BLaER1 treated with 17β-estradiol and CSF1 and Interleukin-3, amounts not matched to agents 10 nM and 100 nM (cell line): ENCODE measurements at regions not wholly inside any gene's neighbourhood (a gene's known extent, or its start where the extent isn't known, plus 50 kb on each side); places are given as distances from the start of the nearest gene placed in this dataset.
"Not testable (repeated sequence)": the region's sequence is repeated elsewhere in the genome, so short reads cannot be mapped to it uniquely, and the experiment has no call there.

ENCODE experiments used
- H3K27ac ChIP-seq, 11 experiments: shearing (Covaris generic); formaldehyde crosslinking; 2 replicates each; pipeline ENCODE4 v1.8.1; 2022
- H3K27me3 ChIP-seq, 11 experiments: shearing (Covaris generic); formaldehyde crosslinking; 2 replicates each; pipeline ENCODE4 v1.8.1; 2022
- H3K36me3 ChIP-seq, 11 experiments: shearing (Covaris generic); formaldehyde crosslinking; 2 replicates each; pipeline ENCODE4 v1.8.1; 2022
- H3K4me1 ChIP-seq, 10 experiments: shearing (Covaris generic); formaldehyde crosslinking; 2 replicates each; pipeline ENCODE4 v1.8.1; 2022
- H3K4me2 ChIP-seq, 11 experiments: shearing (Covaris generic); formaldehyde crosslinking; 2 replicates each; pipeline ENCODE4 v1.8.1; 2022
- H3K4me3 ChIP-seq, 10 experiments: shearing (Covaris generic); formaldehyde crosslinking; 2 replicates each; pipeline ENCODE4 v1.8.1; 2022
- H3K9ac ChIP-seq, 11 experiments: shearing (Covaris generic); formaldehyde crosslinking; 2 replicates each; pipeline ENCODE4 v1.8.1; 2022
- H3K9me3 ChIP-seq, 11 experiments: shearing (Covaris generic); formaldehyde crosslinking; replicated peaks in 1 of 11; 2 replicates each; pipeline ENCODE4 v1.8.1; 2022
- H4K20me1 ChIP-seq, 11 experiments: shearing (Covaris generic); formaldehyde crosslinking; 2 replicates each; pipeline ENCODE4 v1.8.1; 2022
- Cebpa-rat ChIP-seq, 11 experiments: shearing (Covaris generic); IDR thresholded peaks; 2 replicates each; pipeline ENCODE4 v1.8.1; 2022

GRCh38 chr12:42030588-42030987 lies 114.1 kb downstream of the GXYLT1 start:
- no peaks in the 10 kb centered on the region for H4K20me1 ChIP-seq
- no peak overlapping the region for H3K4me2 ChIP-seq
- H3K36me3 ChIP-seq: no peaks in the 10 kb centered on the region
- no peak overlapping the region for H3K9ac ChIP-seq
- H3K27me3 ChIP-seq: no peaks in the 10 kb centered on the region
- no peak for TF ChIP-seq Cebpa-rat (IDR thresholded peaks at IDR 0.05)
- peaks cover 0 to 14% (median 0%) of the 10 kb centered on the region in 10 experiments; a peak in 5 of 20 replicates for H3K4me1 ChIP-seq
- H3K27ac ChIP-seq: no peak overlapping the region
- no peak overlapping the region for H3K4me3 ChIP-seq
- H3K9me3 ChIP-seq: peaks cover 0 to 9% (median 0%) of the 10 kb centered on the region in 11 experiments; a peak in 3 of 22 replicates

- H3K27ac ChIP-seq: no peak overlapping the region
- H3K4me3 ChIP-seq: no peak overlapping the region
- H3K27me3 ChIP-seq: no peaks in the 10 kb centered on the region
- H3K36me3 ChIP-seq: no peaks in the 10 kb centered on the region
- peaks cover 0 to 9% (median 0%) of the 10 kb centered on the region in 11 experiments; a peak in 3 of 22 replicates for H3K9me3 ChIP-seq
- no peaks in the 10 kb centered on the region for H4K20me1 ChIP-seq
- H3K4me1 ChIP-seq: peaks cover 0 to 18% (median 0%) of the 10 kb centered on the region in 10 experiments; a peak in 6 of 20 replicates
- TF ChIP-seq Cebpa-rat (IDR thresholded peaks at IDR 0.05): no peak
- peak overlapping the region in 3 of 11 experiments; percentile 1 to 24 (median 17); a peak in 3 of 22 replicates for H3K4me2 ChIP-seq
- no peak overlapping the region for H3K9ac ChIP-seq
Measured at GRCh38 chr12:42027546-42027945, 117.1 kb downstream of the GXYLT1 start.

- TF ChIP-seq Cebpa-rat (IDR thresholded peaks at IDR 0.05): no peak
- no peaks in the 10 kb centered on the region for H3K27me3 ChIP-seq
- peaks cover 0 to 18% (median 6%) of the 10 kb centered on the region in 10 experiments; a peak in 11 of 20 replicates for H3K4me1 ChIP-seq
- H3K4me3 ChIP-seq: no peak overlapping the region
- H3K36me3 ChIP-seq: no peaks in the 10 kb centered on the region
- peaks cover 0 to 9% (median 0%) of the 10 kb centered on the region in 11 experiments; a peak in 3 of 22 replicates for H3K9me3 ChIP-seq
- no peak overlapping the region for H3K9ac ChIP-seq
- H3K27ac ChIP-seq: no peak overlapping the region
- peak overlapping the region in 4 of 11 experiments; percentile 26 to 76 (median 50); a peak in 7 of 22 replicates for H3K4me2 ChIP-seq
- no peaks in the 10 kb centered on the region for H4K20me1 ChIP-seq
Measured at GRCh38 chr12:42024495-42024830, 120.2 kb downstream of the GXYLT1 start.

- Histone ChIP-seq H3K4me3 (no peak overlapping the region; a peak in 1 of 20 replicates), H4K20me1 (no peaks in the 10 kb centered on the region), H3K9me3 (peaks cover 0 to 7% (median 0%) of the 10 kb centered on the region in 11 experiments; a peak in 3 of 22 replicates), H3K27ac (no peak overlapping the region), H3K36me3 (no peaks in the 10 kb centered on the region), H3K9ac (no peak overlapping the region), H3K4me2 (peak overlapping the region; percentile 8 to 76 (median 44); a peak in 17 of 22 replicates), H3K4me1 (peaks cover 0 to 18% (median 6%) of the 10 kb centered on the region in 10 experiments; a peak in 11 of 20 replicates), H3K27me3 (no peaks in the 10 kb centered on the region)
- no peak for TF ChIP-seq Cebpa-rat (IDR thresholded peaks at IDR 0.05)
Measured at GRCh38 chr12:42023733-42024494, 120.8 kb downstream of the GXYLT1 start.

GRCh38 chr12:42021937-42022336 lies 122.7 kb downstream of the GXYLT1 start:
- not testable (repeated sequence) for H3K9ac ChIP-seq, H3K4me3 ChIP-seq, H3K9me3 ChIP-seq

GRCh38 chr12:42021469-42021868 lies 123.2 kb downstream of the GXYLT1 start:
- no peak for TF ChIP-seq Cebpa-rat (IDR thresholded peaks at IDR 0.05)
- no peak overlapping the region for H3K4me3 ChIP-seq
- H3K36me3 ChIP-seq: no peaks in the 10 kb centered on the region
- no peaks in the 10 kb centered on the region for H4K20me1 ChIP-seq
- peak overlapping the region in 3 of 11 experiments; percentile 16 to 46 (median 29); a peak in 3 of 22 replicates for H3K4me2 ChIP-seq
- no peak overlapping the region for H3K27ac ChIP-seq
- H3K9ac ChIP-seq: no peak overlapping the region
- no peaks in the 10 kb centered on the region for H3K9me3 ChIP-seq
- peaks cover 0 to 11% (median 0%) of the 10 kb centered on the region in 10 experiments; a peak in 7 of 20 replicates for H3K4me1 ChIP-seq
- H3K27me3 ChIP-seq: no peaks in the 10 kb centered on the region

More at GRCh38 chr12:42021937-42022336, 122.7 kb downstream of the GXYLT1 start:
- not testable (repeated sequence) for H4K20me1 ChIP-seq, H3K27me3 ChIP-seq, H3K36me3 ChIP-seq, H3K27ac ChIP-seq
- Histone ChIP-seq H3K4me2 (peak overlapping the region in 2 of 11 experiments; percentile 16 to 29; a peak in 1 of 22 replicates), H3K4me1 (peaks cover 0 to 11% (median 0%) of the 10 kb centered on the region in 10 experiments; a peak in 7 of 20 replicates)

- no peaks in the 10 kb centered on the region for H3K27me3 ChIP-seq
Measured at GRCh38 chr12:42020226-42020625, 124.4 kb downstream of the GXYLT1 start.

GRCh38 chr12:42019746-42020145 lies 124.9 kb downstream of the GXYLT1 start:
- H3K4me1 ChIP-seq: peaks cover 0 to 11% (median 0%) of the 10 kb centered on the region in 10 experiments; a peak in 7 of 20 replicates
- TF ChIP-seq Cebpa-rat (IDR thresholded peaks at IDR 0.05): no peak
- no peaks in the 10 kb centered on the region for H3K36me3 ChIP-seq
- no peak overlapping the region for H3K27ac ChIP-seq
- H3K4me2 ChIP-seq: no peak overlapping the region
- no peak overlapping the region for H3K4me3 ChIP-seq
- no peaks in the 10 kb centered on the region for H3K9me3 ChIP-seq
- H3K9ac ChIP-seq: no peak overlapping the region
- no peaks in the 10 kb centered on the region for H3K27me3 ChIP-seq
- no peaks in the 10 kb centered on the region for H4K20me1 ChIP-seq

More at GRCh38 chr12:42020226-42020625, 124.4 kb downstream of the GXYLT1 start:
- H3K36me3 ChIP-seq: no peaks in the 10 kb centered on the region
- no peak overlapping the region for H3K27ac ChIP-seq
- no peak overlapping the region for H3K4me2 ChIP-seq
- no peak overlapping the region for H3K4me3 ChIP-seq
- no peaks in the 10 kb centered on the region for H4K20me1 ChIP-seq
- no peak for TF ChIP-seq Cebpa-rat (IDR thresholded peaks at IDR 0.05)
- no peaks in the 10 kb centered on the region for H3K9me3 ChIP-seq
- peaks cover 0 to 11% (median 0%) of the 10 kb centered on the region in 10 experiments; a peak in 7 of 20 replicates for H3K4me1 ChIP-seq
- no peak overlapping the region for H3K9ac ChIP-seq

GRCh38 chr12:42017051-42017450 lies 127.6 kb downstream of the GXYLT1 start:
- Histone ChIP-seq H3K27ac (no peak overlapping the region), H3K9ac (no peak overlapping the region), H3K4me1 (peaks cover 0 to 10% (median 0%) of the 10 kb centered on the region in 10 experiments; a peak in 5 of 20 replicates), H3K4me2 (no peak overlapping the region), H3K4me3 (no peak overlapping the region), H3K36me3 (no peaks in the 10 kb centered on the region), H3K9me3 (no peaks in the 10 kb centered on the region), H3K27me3 (no peaks in the 10 kb centered on the region), H4K20me1 (no peaks in the 10 kb centered on the region)
- TF ChIP-seq Cebpa-rat (IDR thresholded peaks at IDR 0.05): no peak
